Activated CD4-positive, alpha-beta T cell treated with anti-CD3 and anti-CD28 coated beads, Interleukin-2, amount 50 U/mL, for 16 hours (primary cell): ENCODE measurements at regions not wholly inside any gene's neighbourhood (a gene's known extent, or its start where the extent isn't known, plus 50 kb on each side); places are given as distances from the start of the nearest gene placed in this dataset.
"Not testable (repeated sequence)": the region's sequence is repeated elsewhere in the genome, so short reads cannot be mapped to it uniquely, and the experiment has no call there.

Experiments used
- DNase-seq: peaks from one replicate; pipeline ENCODE4 v3.0.0-alpha.2; 2020

GRCh38 chr9:75548871-75549270 lies 341.6 kb upstream of the PCSK5 start:
- no peak for DNase-seq

- DNase-seq: no peak
These were observed 338.6 kb upstream of the PCSK5 start for GRCh38 chr9:75551861-75552260.

- no peak for DNase-seq
These were observed 337.5 kb upstream of the PCSK5 start for GRCh38 chr9:75552941-75553340.

GRCh38 chr9:75566813-75567212 lies 323.7 kb upstream of the PCSK5 start:
- DNase-seq: not testable (repeated sequence)

GRCh38 chr9:75570538-75570937 lies 319.9 kb upstream of the PCSK5 start:
- no peak for DNase-seq

- DNase-seq: no peak
These were observed 315.9 kb upstream of the PCSK5 start for GRCh38 chr9:75574569-75574968.

GRCh38 chr9:75582870-75583269 lies 307.6 kb upstream of the PCSK5 start:
- DNase-seq: no peak

- no peak for DNase-seq
These were observed 301.7 kb upstream of the PCSK5 start for GRCh38 chr9:75588808-75589207.

- DNase-seq: no peak
These were observed 301.0 kb upstream of the PCSK5 start for GRCh38 chr9:75589497-75589896.

GRCh38 chr9:75591972-75592371 lies 298.5 kb upstream of the PCSK5 start:
- no peak for DNase-seq

- DNase-seq: no peak
These were observed 297.9 kb upstream of the PCSK5 start for GRCh38 chr9:75592586-75592985.

GRCh38 chr9:75593920-75594319 lies 296.6 kb upstream of the PCSK5 start:
- DNase-seq: no peak

GRCh38 chr9:75599126-75599525 lies 291.3 kb upstream of the PCSK5 start:
- DNase-seq: no peak

GRCh38 chr9:75601280-75601679 lies 289.2 kb upstream of the PCSK5 start:
- DNase-seq: no peak

GRCh38 chr9:75602060-75602459 lies 288.4 kb upstream of the PCSK5 start:
- no peak for DNase-seq

- DNase-seq: no peak
These were observed 285.8 kb upstream of the PCSK5 start for GRCh38 chr9:75604661-75605060.

- DNase-seq: no peak
These were observed 283.0 kb upstream of the PCSK5 start for GRCh38 chr9:75607521-75607920.

GRCh38 chr9:75609401-75609800 lies 281.1 kb upstream of the PCSK5 start:
- no peak for DNase-seq

- no peak for DNase-seq
These were observed 280.2 kb upstream of the PCSK5 start for GRCh38 chr9:75610246-75610645.

GRCh38 chr9:75612205-75612604 lies 278.3 kb upstream of the PCSK5 start:
- no peak for DNase-seq

GRCh38 chr9:75612754-75613153 lies 277.7 kb upstream of the PCSK5 start:
- no peak for DNase-seq

- no peak for DNase-seq
These were observed 275.2 kb upstream of the PCSK5 start for GRCh38 chr9:75615284-75615683.

GRCh38 chr9:75616052-75616451 lies 274.4 kb upstream of the PCSK5 start:
- no peak for DNase-seq

- DNase-seq: no peak
These were observed 273.5 kb upstream of the PCSK5 start for GRCh38 chr9:75616841-75617566.

GRCh38 chr9:75623462-75623861 lies 267.0 kb upstream of the PCSK5 start:
- DNase-seq: no peak
